GM12891 (cell line): ENCODE measurements at regions not wholly inside any gene's neighbourhood (a gene's known extent, or its start where the extent isn't known, plus 50 kb on each side); places are given as distances from the start of the nearest gene placed in this dataset.

Source experiments
- POLR2A ChIP-seq: IDR thresholded peaks from 2 replicates; pipeline ENCODE4 v1.6.1; 2011; ENCODE audit warnings: low read depth, low read length, control low read depth
- POLR2AphosphoS5 ChIP-seq: IDR thresholded peaks from 2 replicates; pipeline ENCODE4 v1.6.1; 2011; ENCODE audit warnings: low read depth, low read length, control low read depth

GRCh38 chr9:2378816-2379215 lies 242.8 kb upstream of the VLDLR start:
- TF ChIP-seq POLR2AphosphoS5 (no peak), POLR2A (no peak)
